ENCODE measurements at regions not wholly inside any gene's neighbourhood (a gene's known extent, or its start where the extent isn't known, plus 50 kb on each side); places are given as distances from the start of the nearest gene placed in this dataset.

DNA sequence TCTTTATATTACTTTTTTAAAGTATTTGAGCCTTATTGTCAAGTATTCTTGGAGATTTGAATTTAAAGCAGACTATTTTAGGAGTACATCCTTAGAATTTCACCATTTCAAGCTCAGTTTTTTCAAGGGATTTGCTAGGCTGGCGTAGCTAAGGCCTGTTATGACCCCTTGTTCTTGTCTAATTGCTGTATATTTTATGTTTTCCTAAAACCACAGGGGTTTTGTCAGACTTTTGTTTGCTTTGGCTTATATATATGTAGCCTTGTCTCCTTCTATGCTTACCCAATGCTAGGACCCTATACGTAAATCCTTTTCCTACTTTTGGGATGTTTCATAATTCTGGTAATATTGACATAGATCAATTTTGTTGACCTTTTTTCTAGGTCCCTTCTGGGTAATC is 147.0 kb upstream of the SYT10 start:
- TF ChIP-seq, protein P1, sequence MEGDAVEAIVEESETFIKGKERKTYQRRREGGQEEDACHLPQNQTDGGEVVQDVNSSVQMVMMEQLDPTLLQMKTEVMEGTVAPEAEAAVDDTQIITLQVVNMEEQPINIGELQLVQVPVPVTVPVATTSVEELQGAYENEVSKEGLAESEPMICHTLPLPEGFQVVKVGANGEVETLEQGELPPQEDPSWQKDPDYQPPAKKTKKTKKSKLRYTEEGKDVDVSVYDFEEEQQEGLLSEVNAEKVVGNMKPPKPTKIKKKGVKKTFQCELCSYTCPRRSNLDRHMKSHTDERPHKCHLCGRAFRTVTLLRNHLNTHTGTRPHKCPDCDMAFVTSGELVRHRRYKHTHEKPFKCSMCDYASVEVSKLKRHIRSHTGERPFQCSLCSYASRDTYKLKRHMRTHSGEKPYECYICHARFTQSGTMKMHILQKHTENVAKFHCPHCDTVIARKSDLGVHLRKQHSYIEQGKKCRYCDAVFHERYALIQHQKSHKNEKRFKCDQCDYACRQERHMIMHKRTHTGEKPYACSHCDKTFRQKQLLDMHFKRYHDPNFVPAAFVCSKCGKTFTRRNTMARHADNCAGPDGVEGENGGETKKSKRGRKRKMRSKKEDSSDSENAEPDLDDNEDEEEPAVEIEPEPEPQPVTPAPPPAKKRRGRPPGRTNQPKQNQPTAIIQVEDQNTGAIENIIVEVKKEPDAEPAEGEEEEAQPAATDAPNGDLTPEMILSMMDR (IDR thresholded peaks at IDR 0.05; ENCODE audit: insufficient read depth, low read length, severe bottlenecking): no peak
- no peak for DNase-seq (ENCODE audit: low read depth)

DNA sequence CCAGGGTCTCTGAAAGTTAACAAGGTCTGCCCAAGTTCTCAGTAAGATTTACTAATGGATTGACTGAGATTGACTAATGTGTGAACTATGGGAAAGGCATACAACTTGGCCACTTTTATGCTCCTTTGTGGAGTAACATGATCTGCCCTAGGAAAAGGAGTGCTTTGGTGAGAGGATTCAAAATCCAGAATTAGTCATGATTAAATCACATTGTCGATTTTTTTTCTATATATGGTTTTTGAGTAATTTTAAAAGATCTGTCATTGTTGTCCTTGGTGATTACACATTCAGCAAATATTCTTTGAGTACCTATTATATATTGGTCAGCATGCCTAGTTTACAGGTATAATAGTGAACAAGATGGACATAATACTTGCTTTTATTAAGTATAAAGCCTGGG is 147.7 kb upstream of the SYT10 start:
- H3K4me3 ChIP-seq (ENCODE audit: low read depth, low read length): no peak overlapping the region
- TF ChIP-seq, protein P1 (IDR thresholded peaks at IDR 0.05; ENCODE audit: insufficient read depth, low read length, severe bottlenecking): no peak
- no peak for FAIRE-seq
- no peaks in the 10 kb centered on the region for H3K27me3 ChIP-seq (ENCODE audit: control insufficient read depth, insufficient read depth, low read length)
- H3K36me3 ChIP-seq (ENCODE audit: control insufficient read depth, insufficient read depth, low read length): no peaks in the 10 kb centered on the region
- peak; percentile 97 for DNase-seq (ENCODE audit: low read depth)

More for the DNA sequence above, 147.0 kb upstream of the SYT10 start:
- no peak for FAIRE-seq
- Histone ChIP-seq H3K36me3 (ENCODE audit: control insufficient read depth, insufficient read depth, low read length) (no peaks in the 10 kb centered on the region), H3K4me3 (ENCODE audit: low read depth, low read length) (no peak overlapping the region), H3K27me3 (ENCODE audit: control insufficient read depth, insufficient read depth, low read length) (no peaks in the 10 kb centered on the region)

DNA sequence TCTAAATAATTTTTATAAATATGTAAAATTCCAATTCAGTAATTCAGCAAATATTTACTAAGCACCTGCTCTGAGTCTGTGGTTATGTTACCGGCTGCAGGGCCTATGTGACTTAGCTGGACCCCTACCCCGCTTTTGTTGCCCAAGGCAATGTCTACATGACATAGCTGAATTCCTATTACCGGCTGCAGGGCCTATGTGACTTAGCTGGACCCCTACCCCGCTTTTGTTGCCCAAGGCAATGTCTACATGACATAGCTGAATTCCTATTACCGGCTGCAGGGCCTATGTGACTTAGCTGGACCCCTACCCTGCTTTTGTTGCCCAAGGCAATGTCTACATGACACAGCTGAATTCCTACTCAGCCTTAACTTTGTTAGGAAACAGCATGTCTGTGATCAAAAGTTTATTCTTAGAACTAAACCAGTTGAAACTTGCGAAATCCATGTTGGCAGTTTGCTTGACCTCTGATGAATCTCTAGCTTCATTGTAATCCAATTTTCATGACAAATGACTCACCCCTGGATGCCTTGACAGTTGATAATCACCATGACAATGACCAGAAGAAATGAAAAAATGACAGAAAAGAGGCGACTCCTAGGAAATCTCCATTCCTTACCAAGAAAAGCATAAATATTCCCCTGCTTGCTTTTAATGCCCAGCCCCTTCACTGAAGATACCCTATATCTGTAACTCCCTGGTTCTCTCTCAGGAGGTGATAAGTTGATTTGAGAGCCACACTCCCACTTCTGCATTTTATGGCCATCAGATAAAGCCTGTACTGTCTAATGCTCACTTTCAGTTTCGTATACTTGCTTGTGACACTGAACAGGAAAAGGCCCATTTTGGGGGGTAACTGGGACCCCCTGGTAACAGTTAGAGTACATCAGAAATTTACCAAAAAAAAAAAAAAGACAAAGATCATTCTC is 148.4 kb upstream of the SYT10 start:
- FAIRE-seq (peak; percentile 95), DNase-seq (ENCODE audit: low read depth) (peak; percentile 98)
- Histone ChIP-seq H3K36me3 (ENCODE audit: control insufficient read depth, insufficient read depth, low read length) (no peaks in the 10 kb centered on the region), H3K4me3 (ENCODE audit: low read depth, low read length) (no peak overlapping the region), H3K27me3 (ENCODE audit: control insufficient read depth, insufficient read depth, low read length) (no peaks in the 10 kb centered on the region)
- TF ChIP-seq, protein P1 (IDR thresholded peaks at IDR 0.05; ENCODE audit: insufficient read depth, low read length, severe bottlenecking): no peak

DNA sequence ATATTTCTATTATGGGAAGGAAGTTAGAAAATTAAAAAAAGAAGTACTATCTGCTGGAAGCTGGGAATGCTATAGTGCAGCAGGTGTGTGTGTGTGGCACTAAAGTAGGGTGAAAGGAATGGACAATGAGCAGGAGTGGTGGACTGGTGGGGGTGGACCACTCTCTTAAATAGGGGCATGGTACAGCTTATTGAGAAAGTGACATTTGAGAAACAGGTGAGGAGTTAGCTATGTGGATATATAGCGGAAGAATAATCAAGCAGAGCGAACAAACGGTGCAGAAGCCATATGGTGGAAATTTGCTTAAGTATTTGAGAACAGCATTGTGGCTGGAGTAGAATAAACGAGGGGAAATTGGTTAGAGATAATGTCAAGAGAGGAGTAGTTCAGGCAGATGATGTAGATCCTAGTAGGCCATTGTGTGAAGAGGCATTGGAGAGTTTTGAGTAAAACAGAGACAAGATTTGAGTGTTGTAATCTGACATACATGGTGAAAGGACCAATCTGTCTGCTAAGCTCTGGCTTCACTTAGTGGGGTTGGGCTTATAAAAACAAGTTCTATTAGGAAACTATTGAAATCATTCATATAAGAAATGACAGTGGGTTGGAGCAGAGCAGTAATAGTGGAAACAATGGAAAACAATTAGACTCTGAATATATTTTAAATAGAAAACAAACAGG is 149.2 kb upstream of the SYT10 start:
- DNase-seq (ENCODE audit: low read depth) (no peak), FAIRE-seq (no peak)
- Histone ChIP-seq H3K4me3 (ENCODE audit: low read depth, low read length) (no peak overlapping the region), H3K36me3 (ENCODE audit: control insufficient read depth, insufficient read depth, low read length) (no peaks in the 10 kb centered on the region), H3K27me3 (ENCODE audit: control insufficient read depth, insufficient read depth, low read length) (no peaks in the 10 kb centered on the region)
- TF ChIP-seq, protein P1 (IDR thresholded peaks at IDR 0.05; ENCODE audit: insufficient read depth, low read length, severe bottlenecking): no peak

DNA sequence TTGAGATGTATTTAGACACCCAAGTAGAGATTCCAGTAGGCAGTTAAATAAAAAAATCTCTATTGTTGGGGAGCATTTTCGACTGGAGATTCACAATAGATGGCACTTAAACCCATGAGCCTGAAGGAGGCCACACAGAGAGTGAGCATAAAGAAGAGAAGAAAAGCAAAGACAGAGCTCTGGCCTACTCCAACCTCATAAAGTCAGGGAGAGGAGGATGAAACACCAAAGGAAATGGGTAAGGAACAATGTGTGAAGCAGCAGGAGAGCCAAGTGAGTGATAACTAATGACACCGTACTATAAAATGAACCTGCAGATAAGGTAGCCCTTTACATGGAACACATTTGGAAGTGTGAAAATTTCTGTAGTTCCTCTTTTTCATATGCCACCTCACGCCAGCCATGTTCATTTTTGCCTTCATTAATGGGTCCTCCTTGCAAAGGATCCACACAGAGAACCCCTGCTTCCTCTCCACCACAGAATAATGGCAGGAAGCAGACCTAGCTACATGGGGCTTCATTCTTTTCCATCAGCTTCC is 150.0 kb upstream of the SYT10 start:
- FAIRE-seq: no peak
- TF ChIP-seq, protein P1 (IDR thresholded peaks at IDR 0.05; ENCODE audit: insufficient read depth, low read length, severe bottlenecking): no peak
- no peak overlapping the region for H3K4me3 ChIP-seq (ENCODE audit: low read depth, low read length)

More for the DNA sequence above, 150.0 kb upstream of the SYT10 start:
- Histone ChIP-seq H3K27me3 (ENCODE audit: control insufficient read depth, insufficient read depth, low read length) (no peaks in the 10 kb centered on the region), H3K36me3 (ENCODE audit: control insufficient read depth, insufficient read depth, low read length) (no peaks in the 10 kb centered on the region)
- no peak for DNase-seq (ENCODE audit: low read depth)
